Natural killer cell (primary cell): ENCODE measurements at regions not wholly inside any gene's neighbourhood (a gene's known extent, or its start where the extent isn't known, plus 50 kb on each side); places are given as distances from the start of the nearest gene placed in this dataset.

ENCODE experiments used
- ATAC-seq, 3 donors: fragments of 150-1000 bp in 2 of 3; fragments of 200-7000 bp in 1 of 3; cut with Tn5 transposase; 1 replicate in 1 of 3; 2 replicates in 2 of 3; pipeline ENCODE4 v1.10.0; 2021; ENCODE audit warnings: mild to moderate bottlenecking in 2 of 3, moderate library complexity in 2 of 3
- DNase-seq, 2 donors: peaks; one replicate each; pipeline versions ENCODE4 v3.0.0 to v3.0.0-alpha.2; 2013 to 2021; ENCODE audit warnings: mixed read lengths in 1 of 2
- H3K27ac ChIP-seq: one replicate; pipeline ENCODE4 v1.5.1; 2013; ENCODE audit warnings: mild to moderate bottlenecking, low read length
- H3K27me3 ChIP-seq: one replicate; pipeline ENCODE4 v1.6.1; 2013; ENCODE audit warnings: low read length; ENCODE audit not compliant: control insufficient read depth, insufficient read depth
- H3K36me3 ChIP-seq: one replicate; pipeline ENCODE4 v1.6.1; 2013; ENCODE audit warnings: low read length; ENCODE audit not compliant: control insufficient read depth, insufficient read depth
- H3K4me1 ChIP-seq: one replicate; pipeline ENCODE4 v1.6.1; 2013; ENCODE audit warnings: low read length; ENCODE audit not compliant: control insufficient read depth, insufficient read depth
- H3K4me3 ChIP-seq: one replicate; pipeline ENCODE4 v1.5.1; 2013; ENCODE audit warnings: low read length
- H3K9me3 ChIP-seq: one replicate; pipeline ENCODE4 v1.6.1; 2013; ENCODE audit warnings: low read length; ENCODE audit not compliant: control insufficient read depth, insufficient read depth
- H3K27ac Mint-ChIP-seq, 2 donors: one replicate each; pipeline ENCODE4 v1.8.0; 2022; ENCODE audit warnings: mild to moderate bottlenecking in 2 of 2, mixed read lengths in 2 of 2, moderate library complexity in 1 of 2
- H3K27me3 Mint-ChIP-seq, 2 donors: one replicate each; pipeline ENCODE4 v1.8.0; 2022; ENCODE audit warnings: low read depth in 2 of 2, mixed read lengths in 2 of 2
- H3K36me3 Mint-ChIP-seq: one replicate; pipeline ENCODE4 v1.8.0; 2022; ENCODE audit warnings: mixed read lengths
- H3K4me1 Mint-ChIP-seq, 2 donors: one replicate each; pipeline ENCODE4 v1.8.0; 2022; ENCODE audit warnings: mixed read lengths in 2 of 2
- H3K4me3 Mint-ChIP-seq: one replicate; pipeline ENCODE4 v1.8.0; 2022; ENCODE audit warnings: mild to moderate bottlenecking, moderate library complexity, mixed read lengths
- H3K9me3 Mint-ChIP-seq, 2 donors: one replicate each; pipeline ENCODE4 v1.8.0; 2022; ENCODE audit warnings: mixed read lengths in 2 of 2
- CTCF ChIP-seq: fragments of 200-600 bp; IDR thresholded peaks from one replicate; pipeline ENCODE4 v1.8.0; 2022; ENCODE audit warnings: antibody characterized with exemption
- WGBS: methylation state at CpG from one replicate; pipeline ENCODE4 v1.1.7; 2013; ENCODE audit warnings: missing lambda C conversion rate; ENCODE audit not compliant: insufficient coverage; 5-methylcytosine and 5-hydroxymethylcytosine counted together
- intact Hi-C: fragments of 100-400 bp; cut with micrococcal nuclease; formaldehyde crosslinking; loops from one replicate; pipeline ENCODE4 v1.14.2; 2022

- Histone ChIP-seq H3K9me3 (no peaks in the 10 kb centered on the region), H3K4me3 (no peak overlapping the region), H3K27ac (no peak overlapping the region), H3K36me3 (no peaks in the 10 kb centered on the region), H3K27me3 (no peaks in the 10 kb centered on the region), H3K4me1 (no peaks in the 10 kb centered on the region)
- no peak for DNase-seq
- intact Hi-C loops: loop anchor here (1.0 kb wide), 1 partner anchor 12 kb away; no protein-coding TSS in a partner anchor
- ATAC-seq: no peak
- no peak for TF ChIP-seq CTCF
- no peaks in the 10 kb centered on the region for H3K36me3 Mint-ChIP-seq
- H3K27me3 Mint-ChIP-seq: peaks cover 9 to 11% of the 10 kb centered on the region in 2 donors
- no peak overlapping the region for H3K4me3 Mint-ChIP-seq
- H3K4me1 Mint-ChIP-seq: no peaks in the 10 kb centered on the region
- WGBS: 78% methylated on average over 4 of the region's 4 CpGs
- no peak overlapping the region for H3K27ac Mint-ChIP-seq
- H3K9me3 Mint-ChIP-seq: no peaks in the 10 kb centered on the region
These were observed 211.0 kb downstream of the SP3 start for GRCh38 chr2:173754165-173754564.

GRCh38 chr2:173754837-173755236, 210.3 kb downstream of the SP3 start:
- H3K27me3 Mint-ChIP-seq: peaks cover 11 to 16% of the 10 kb centered on the region in 2 donors
- Histone ChIP-seq H3K4me3 (no peak overlapping the region), H3K27me3 (no peaks in the 10 kb centered on the region), H3K27ac (no peak overlapping the region), H3K4me1 (no peaks in the 10 kb centered on the region), H3K36me3 (no peaks in the 10 kb centered on the region), H3K9me3 (no peaks in the 10 kb centered on the region)
- no peaks in the 10 kb centered on the region for H3K9me3 Mint-ChIP-seq
- ATAC-seq (no peak), DNase-seq (no peak)
- H3K27ac Mint-ChIP-seq: no peak overlapping the region
- TF ChIP-seq CTCF: no peak
- no peaks in the 10 kb centered on the region for H3K4me1 Mint-ChIP-seq
- H3K4me3 Mint-ChIP-seq: no peak overlapping the region
- intact Hi-C loops: loop anchor here (1.0 kb wide), 1 partner anchor 13 kb away; no protein-coding TSS in a partner anchor
- no peaks in the 10 kb centered on the region for H3K36me3 Mint-ChIP-seq
- WGBS: 93% methylated on average over 3 of the region's 3 CpGs

GRCh38 chr2:173755798-173756197, 209.4 kb downstream of the SP3 start:
- Histone ChIP-seq H3K9me3 (no peaks in the 10 kb centered on the region), H3K4me1 (no peaks in the 10 kb centered on the region), H3K4me3 (no peak overlapping the region), H3K27ac (no peak overlapping the region), H3K27me3 (no peaks in the 10 kb centered on the region), H3K36me3 (no peaks in the 10 kb centered on the region)
- no peak for TF ChIP-seq CTCF
- Mint-ChIP-seq H3K9me3 (no peaks in the 10 kb centered on the region), H3K27me3 (peaks cover 9 to 16% of the 10 kb centered on the region in 2 donors), H3K4me1 (no peaks in the 10 kb centered on the region), H3K36me3 (no peaks in the 10 kb centered on the region), H3K4me3 (no peak overlapping the region), H3K27ac (no peak overlapping the region)
- WGBS: 98% methylated on average over 2 of the region's 2 CpGs
- intact Hi-C loops: no loop called here
- DNase-seq: no peak
- ATAC-seq: no peak

- Histone ChIP-seq H3K36me3 (no peaks in the 10 kb centered on the region), H3K27ac (no peak overlapping the region), H3K27me3 (no peaks in the 10 kb centered on the region), H3K4me3 (no peak overlapping the region), H3K9me3 (no peaks in the 10 kb centered on the region), H3K4me1 (no peaks in the 10 kb centered on the region)
- Mint-ChIP-seq H3K4me3 (no peak overlapping the region), H3K36me3 (no peaks in the 10 kb centered on the region), H3K27me3 (peaks cover 12 to 16% of the 10 kb centered on the region in 2 donors), H3K27ac (no peak overlapping the region), H3K9me3 (no peaks in the 10 kb centered on the region), H3K4me1 (no peaks in the 10 kb centered on the region)
- DNase-seq (no peak), ATAC-seq (no peak)
- 88% methylated on average over 6 of the region's 6 CpGs for WGBS
- no peak for TF ChIP-seq CTCF
- intact Hi-C loops: no loop called here
These were observed 205.2 kb downstream of the SP3 start for GRCh38 chr2:173759959-173760358.
